NCI-H2196 (cell line): ENCODE measurements at regions not wholly inside any gene's neighbourhood (a gene's known extent, or its start where the extent isn't known, plus 50 kb on each side); places are given as distances from the start of the nearest gene placed in this dataset.
"Not testable (repeated sequence)": the region's sequence is repeated elsewhere in the genome, so short reads cannot be mapped to it uniquely, and the experiment has no call there.

ENCODE experiments used
- DNase-seq: peaks from one replicate; lab custom pipeline; 2025; ENCODE audit not compliant: unreplicated experiment; lab: John Stamatoyannopoulos, UW

DNA sequence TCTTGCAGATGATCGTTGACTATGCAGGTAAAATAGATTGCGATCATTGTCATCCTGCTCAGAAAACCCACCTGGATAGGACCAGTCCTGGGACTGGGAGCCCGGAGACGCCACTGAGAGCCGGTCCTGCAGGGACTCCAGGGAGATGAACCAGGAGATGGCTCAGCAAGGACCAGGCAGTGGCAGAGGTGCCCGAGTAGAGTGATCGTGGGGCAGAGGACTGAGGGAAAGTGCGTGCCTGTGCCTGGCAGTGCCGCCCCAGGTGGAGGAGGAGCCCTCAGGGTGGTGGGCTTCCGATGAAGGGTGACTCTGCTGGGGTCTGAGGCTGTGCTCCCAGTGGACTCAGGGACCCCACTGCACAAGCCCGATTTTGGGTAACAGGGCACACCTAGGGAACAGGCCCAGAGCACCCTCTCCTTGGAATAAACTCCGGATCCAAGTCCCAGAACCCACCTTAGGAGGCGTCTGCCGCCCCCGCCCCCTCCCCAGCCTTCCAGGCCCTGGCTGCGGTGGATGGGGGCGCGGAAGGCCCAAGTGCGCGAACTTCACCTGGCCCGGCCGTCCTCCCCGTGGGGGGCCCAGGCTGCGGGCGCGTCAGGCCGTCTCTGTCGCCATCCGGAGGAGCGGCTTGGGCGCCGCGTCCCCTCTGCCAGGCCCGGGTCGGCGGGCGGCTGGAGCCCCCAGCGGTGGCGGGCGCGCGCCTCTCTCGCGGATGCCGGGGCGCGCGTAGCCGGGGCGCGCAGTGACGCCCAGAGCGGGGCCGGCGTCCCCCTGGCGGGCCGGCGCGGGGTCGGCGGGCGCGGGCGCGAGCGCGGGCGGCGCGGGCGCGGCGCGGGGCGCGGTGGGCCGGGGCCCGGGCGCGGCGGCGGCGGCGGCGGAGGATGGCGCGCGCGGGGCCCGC lies 1338.8 kb downstream of the BRD1 start:
- DNase-seq: no peak

DNA sequence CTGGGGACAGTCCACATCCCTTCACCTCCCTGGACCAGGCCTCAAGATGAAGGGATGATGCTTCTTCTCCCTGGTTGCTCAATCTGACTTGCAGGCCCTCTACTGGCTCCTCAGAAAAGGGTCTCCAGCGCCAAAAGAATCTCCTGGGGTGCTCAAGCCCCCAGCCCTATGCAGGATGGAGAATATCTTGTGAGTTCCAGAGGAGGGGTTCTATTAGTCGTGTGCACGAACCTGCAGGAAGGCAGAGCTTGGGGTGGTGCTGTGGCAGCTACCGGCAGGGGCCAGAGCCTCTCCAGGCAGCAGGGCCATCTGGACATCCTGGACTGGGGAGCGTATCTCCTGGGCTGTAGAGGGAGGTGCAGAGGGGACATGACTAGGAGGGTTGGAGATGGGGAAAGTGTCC lies 1339.5 kb downstream of the BRD1 start:
- no peak for DNase-seq

DNA sequence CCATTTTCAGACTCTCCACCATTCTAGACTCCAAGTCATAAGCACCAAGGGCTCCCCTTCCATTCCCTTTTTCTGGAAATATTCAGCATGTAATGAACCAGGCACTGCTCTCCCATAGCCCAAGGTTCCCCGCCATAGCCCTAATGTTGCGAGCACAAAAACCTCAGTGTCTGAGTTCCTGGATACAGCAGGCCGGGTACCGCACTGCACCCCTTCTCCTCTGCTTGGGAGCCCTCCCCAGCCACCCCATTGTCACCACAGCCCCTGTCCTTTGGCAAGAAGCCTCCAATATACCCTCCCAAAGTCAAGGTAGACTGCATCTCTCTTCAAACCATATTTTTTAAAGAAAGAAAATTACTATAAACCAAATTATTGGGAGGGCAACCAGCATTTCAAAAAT lies 1341.1 kb downstream of the BRD1 start:
- no peak for DNase-seq

DNA sequence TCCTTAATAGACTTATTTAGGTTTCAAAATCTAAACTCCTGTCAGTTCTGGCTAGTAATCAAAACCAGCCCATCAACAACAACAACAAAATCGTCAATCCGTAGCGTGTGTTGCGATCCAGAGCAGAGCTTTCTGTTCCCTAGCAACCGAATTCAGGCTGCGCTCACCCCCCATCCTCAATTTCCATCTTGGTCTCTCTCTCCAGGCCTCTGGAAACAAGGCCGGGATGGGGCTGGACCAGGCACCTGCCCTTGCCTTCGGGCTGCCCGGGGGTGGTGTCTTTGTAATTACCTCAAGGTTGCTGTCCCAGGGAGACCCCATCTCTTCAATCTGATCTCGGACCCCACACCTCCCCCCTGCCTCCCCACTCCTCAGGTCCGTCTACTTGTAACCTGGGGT lies 1341.5 kb downstream of the BRD1 start:
- DNase-seq: no peak

DNA sequence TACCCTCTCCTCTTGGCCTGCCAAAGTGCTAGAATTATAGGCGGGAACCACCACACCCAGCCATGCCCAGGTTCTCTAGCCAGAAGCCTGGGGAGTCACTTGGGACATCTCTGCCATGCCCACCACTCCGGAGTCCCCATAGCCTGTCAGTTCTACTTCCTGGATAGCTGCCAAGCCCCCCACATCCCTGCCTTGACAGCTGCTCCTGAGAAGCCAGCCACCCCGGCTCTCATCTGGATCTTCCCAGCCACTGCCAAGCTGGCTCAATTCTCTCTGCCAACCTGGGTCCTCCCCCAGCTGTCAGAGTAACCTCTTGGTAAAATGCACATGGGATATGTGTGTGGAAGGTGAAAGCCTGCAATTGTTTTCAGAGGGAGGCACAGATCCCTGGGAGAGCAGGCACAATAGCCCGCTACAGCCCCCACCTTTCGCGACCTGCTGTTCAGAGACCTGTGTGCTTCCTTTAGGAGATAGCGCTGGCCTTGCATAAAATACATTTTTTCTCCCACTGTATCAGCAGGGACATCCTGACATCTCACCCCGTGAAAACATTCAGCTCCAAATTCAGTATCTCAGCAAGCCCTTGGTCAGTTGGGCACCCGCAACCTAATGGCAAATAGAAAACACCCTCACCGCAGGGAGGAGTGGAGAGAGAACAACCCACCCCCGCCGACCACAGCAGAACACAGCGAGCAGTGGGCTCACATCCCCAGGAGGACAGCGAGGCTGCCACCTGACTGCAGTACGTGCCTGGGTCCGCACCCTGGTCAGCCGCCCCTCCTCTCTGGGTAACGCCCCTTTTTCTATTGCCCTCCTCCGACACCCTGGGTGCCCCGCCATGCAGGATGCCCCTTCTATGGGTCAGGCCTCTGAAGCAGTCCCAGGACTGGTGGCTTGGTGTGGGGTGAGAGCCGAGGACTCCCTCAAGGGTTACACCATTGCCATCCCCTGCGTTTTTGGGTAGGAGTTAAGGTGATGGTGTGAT lies 1342.2 kb downstream of the BRD1 start:
- DNase-seq: no peak

DNA sequence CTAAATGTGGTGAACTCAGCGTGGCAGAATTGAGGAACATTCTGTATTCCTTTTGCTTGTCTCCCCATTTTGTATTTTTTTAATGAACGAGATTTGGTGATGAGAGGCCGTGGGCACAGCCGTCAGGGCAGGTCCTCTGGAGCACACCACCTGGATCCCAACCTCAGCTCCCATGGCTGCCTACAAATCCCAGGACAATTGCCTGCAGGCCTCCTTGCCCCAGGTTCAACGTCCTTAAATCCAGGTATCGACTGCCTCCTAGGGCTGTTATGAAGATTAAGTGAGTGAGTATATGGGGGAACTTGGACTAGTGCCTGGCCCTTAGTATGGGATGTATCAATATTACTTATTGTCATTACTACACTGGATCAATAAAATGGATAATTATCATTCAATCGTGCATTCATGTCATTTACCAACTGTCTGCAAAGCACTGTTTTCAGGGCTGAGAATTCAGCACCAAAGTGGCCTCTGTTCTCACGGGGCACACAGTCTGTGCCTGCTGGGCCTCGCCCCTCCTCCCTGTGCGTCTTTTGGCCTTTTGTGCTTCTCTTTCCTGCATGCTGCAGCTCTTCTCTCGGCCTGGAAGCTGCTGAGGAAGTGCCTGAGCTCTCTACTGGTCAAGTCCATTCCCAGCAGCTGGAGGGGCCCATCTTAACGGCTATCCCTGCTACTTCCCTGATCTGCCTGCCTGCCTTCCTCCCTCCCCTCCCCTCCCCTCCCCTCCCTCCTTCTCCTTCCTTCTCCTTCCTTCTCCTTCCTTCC lies 1343.7 kb downstream of the BRD1 start:
- DNase-seq: no peak

DNA sequence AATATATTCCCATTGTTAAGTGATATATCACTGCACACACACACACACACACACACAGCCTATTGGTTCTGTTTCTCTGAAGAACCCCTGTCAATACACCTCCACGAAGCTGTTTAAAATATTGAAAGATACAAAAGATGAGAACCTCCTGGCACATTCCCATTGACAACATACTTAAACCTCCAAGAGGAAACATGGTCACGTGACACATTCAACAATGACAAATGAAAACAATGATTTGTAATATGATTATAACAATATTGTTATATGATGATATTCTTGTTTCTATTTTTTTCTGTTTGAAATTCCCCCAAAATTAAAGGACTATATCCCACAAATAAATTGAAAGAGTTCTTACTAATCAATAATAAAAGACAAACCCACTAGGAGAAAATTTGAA lies 1344.9 kb downstream of the BRD1 start:
- DNase-seq: no peak

DNA sequence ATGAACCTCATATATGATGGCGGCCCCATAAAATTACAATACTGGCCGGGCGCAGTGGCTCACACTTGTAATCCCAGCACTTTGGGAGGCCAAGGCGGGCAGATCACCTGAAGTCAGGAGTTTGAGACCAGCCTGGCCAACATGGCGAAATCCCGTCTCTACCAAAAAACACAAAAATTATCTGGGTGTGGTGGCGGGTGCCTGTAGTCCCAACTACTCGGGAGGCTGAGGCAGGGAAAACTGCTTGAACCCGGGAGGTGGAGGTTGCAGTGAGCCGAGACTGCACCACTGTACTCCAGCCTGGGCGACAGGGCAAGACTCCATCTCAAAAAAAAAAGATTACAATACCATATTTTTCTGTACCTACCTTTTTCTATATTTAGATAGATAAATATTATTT lies 1345.5 kb downstream of the BRD1 start:
- not testable (repeated sequence) for DNase-seq

DNA sequence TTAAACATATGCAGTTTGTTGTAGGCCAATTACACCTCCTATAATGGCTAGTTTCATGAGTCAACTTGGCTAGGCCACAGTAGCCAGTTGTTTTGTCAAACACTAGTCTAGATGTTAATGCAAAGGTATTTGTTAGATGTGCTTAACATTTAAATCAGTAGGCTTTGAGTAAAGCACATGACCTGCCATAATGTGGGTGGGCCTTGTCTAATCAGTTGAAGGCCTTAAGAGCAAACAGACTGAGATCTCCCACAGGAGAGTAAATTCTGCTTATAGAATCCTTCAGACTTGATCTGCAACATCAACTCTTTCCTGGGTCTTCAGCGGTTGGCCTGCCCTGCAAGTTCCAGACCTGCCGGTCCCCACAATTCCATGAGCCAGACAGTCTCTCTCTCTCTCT lies 1345.9 kb downstream of the BRD1 start:
- DNase-seq: no peak

DNA sequence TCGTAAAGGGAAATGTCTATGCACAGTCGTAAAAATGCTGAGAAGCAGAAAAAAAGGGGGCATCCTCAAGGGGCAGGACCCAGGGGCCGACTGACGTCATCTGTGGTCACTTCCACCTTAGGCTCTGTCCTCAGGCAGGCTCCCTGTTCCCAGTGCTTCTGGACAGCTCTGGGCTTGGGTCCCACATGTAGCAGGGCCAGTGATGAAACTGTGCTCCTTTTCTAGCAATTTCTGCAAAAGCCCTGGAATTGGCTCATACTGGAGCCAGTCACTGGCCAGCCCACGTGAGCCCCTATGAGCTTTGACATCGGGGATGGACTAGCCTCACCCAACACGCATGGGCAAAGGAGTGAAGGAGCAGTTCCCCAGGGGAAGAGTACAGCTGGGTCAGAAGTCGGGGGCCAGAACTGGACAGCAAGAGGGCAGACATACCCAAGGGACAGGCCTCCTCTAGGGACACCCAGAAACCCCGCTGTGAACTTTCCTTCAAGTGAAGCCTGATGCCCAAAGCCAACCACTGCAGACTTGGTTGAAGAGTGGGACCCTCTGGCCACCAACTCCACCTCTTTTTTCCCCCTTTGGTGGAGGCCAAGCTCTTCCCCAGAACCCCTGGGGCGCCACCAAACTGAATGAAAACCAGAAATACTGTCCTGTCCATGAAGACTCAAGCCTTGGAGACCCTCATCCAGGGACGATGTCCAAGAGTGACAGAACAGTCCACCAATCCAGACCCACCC lies 1349.0 kb downstream of the BRD1 start:
- DNase-seq: no peak

DNA sequence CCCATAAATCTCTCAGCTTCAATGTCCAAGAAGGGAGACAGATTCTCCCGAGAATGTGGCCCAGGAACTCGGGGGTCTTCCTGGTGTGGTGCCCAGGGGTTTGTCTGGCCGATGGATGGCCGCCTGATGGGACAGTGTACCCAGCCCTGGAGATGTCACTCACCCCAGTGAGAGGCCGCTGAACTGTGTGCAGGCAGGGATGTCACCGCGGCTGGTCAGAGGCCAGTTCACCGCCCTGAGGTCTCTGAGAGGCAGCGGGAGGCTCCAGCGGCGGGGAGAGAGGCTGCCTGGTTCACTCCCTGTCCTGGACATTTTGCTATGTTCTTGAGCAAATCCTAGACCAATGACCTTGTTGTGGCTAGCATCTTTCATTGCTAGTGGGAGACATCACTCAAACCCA lies 1349.5 kb downstream of the BRD1 start:
- DNase-seq: no peak

DNA sequence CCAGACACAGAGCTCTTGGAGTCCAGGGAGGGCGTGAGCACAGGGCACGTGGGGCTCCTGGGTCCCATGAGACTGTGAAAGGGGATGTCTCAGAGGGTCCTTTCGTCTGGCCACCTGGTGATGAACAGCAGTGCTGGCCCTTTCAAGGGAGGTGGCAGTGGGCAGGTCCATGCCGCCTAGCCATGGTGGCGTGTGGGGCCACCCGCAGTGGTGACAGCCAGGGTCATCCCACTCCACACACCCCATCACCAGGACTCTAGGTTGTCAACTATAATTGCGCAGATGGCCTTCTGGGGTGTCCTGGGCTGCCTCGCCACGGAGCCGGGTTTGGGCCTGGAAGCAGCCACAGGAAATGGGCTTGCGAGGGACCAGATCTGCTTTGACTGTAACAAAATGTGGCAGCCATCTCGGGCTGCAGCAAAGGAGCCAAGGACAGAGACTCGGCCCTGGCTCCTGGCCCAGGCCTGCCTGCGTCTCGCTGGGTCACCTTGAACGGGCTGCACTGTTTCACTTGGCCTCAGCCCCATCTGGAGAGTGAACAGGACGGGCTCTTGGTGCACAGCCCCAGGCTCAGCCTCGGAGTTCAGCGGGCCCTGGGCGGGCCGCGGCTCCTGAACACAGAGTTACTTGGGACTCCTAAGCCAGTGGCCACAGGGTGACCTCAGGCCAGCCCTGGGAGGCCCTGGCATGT lies 1350.5 kb downstream of the BRD1 start:
- no peak for DNase-seq

DNA sequence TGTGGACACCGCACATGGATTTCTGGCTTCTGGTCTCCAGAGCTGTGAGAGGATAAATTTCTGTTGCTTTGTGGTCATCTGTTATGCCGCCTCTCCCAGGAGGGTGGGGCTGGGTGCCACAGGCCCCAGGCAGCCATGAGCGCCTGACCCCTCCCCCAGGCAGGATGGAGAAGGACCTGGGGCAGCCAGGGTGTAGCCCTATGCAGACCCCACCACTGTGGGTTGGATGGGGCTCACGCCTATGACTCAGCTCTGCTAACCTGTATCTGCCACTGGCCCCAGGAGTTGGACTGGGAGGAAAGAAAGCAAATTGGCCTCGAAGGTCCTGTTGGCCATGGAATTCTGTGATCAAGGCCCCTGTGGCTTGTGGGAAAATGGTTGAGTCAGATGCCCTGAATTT lies 1351.1 kb downstream of the BRD1 start:
- no peak for DNase-seq

DNA sequence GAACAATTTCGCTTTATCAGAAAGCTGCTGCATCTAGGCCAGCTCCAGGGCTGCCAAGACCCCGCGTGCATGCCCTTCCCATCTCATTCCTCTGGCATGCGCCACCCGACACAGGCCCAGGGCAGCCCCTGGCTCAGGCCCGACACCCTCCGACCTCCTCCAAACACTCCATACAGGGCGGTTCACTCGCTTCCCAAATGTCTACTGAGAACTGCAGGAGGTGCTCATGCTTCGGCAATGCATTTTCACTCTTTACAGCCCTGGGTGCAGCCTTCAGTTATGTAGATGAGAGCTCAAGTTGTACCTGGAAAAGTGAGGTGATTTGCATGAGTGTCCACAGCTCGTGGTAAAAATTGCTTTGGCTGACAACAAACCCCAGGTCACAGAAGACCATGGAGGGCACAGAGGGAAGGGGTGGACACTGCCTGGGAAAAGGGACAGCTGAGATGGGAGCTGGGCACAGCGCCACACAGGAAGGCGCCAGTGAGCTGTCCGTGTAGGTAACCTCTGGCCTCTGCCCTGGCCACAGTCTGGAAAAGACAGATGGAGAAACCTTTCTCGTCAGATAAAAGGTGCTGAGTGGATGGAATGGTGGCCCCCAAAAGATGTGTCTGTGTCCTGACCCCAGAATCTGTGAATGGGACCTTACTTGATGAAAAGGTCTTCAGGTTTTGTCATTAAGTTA lies 1351.9 kb downstream of the BRD1 start:
- no peak for DNase-seq

DNA sequence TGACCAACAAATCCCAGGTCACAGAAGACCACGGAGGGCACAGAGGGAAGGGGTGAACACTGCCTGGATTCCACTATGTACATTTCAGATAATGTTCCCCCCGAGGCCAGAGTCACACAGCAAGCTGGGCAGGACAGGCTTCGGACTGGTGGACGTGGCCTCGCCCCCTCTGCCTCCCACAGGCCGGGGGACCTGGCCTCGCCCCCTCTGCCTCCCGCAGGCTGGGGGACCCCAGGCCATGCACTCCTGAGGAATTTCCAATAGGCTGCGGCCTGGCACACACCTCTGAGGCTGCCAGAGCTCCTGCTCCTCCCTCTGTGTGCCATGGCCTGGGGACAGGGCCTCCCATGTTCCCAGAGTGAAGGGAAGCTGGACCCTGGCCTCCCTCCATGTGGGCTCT lies 1352.8 kb downstream of the BRD1 start:
- no peak for DNase-seq

DNA sequence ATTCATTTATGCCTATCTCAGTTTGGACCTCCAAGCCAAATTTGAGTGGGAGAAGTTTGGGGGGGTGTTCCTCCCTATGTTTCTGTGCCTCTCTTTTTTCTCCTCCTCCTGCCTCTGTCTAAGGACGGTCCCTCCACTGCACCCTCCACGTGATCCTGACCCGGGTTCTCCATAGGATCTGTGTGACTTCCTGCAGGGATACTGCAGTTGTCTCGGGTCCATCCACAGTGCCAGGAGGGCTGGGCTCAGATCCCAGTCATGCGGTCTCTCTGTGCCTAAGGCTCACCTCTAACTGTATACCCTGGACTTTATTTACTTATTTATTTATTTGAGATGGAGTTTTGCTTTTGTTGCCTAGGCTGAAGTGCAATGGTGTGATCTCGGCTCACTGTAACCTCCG lies 1354.5 kb downstream of the BRD1 start:
- no peak for DNase-seq

DNA sequence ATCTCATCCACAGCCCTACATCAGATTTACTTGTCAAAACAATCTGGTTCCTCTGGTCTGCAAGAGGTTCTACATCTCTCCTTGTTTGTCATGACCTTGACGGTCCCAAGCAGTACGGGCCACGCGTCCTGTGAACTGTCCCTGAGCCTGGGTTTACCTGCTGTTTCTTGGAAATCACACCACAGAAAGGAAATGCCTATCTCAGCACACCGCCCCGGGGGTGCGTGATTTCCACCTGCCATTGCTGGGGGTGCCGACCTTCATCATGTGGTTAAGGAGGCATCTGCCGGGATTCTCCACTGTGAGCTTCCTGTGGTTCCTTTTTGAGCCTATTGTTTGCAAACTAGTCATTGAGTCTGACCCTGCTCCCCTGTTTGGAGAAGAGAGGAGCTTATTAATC lies 1363.4 kb downstream of the BRD1 start:
- no peak for DNase-seq

DNA sequence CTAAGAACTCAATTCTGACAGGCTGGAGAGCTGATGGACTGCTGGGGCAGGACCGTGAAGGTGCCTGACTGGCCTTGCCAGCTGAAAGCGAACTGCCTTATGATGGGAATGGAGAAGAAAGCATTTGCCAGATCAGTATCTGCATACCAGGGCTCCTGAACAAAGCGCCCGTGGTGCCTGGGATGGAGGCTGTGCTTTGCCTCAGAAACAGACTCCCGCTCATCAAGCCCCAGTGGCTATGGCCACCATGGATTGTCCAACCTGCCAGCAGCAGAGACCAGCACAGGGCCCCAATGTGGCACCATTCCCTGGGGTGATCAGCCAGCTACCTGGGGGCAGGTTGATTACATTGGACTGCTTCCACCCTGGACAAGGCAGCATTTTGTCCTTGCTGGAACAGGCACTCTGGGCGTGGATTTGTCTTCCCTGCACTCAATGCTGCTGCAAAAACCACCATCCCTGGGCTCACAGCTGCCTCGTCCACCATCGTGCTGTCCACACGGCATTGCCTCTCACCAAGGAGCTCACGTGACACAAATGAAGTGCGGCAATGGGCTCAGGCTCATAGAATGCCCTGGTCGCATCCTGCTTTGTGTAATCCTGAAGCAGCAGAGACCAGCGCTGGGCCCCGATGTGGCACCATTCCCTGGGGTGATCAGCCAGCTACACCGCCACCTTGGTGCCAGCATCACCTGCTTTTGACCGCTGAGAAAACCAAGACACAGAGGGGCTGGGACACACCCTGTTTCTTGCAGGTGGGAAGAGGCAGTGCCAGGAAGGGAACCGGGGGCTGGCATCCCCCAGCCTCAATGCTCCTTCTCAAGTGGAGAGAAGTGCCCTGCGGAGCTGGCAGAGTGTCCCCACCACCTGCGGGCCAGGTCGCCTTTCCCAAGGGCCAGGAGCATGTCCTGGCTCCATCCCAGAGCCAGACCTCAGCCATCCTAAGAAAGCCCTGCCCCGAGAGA lies 1367.5 kb downstream of the BRD1 start:
- no peak for DNase-seq
